Lower leg skin (tissue), 3 donors: ENCODE measurements at regions not wholly inside any gene's neighbourhood (a gene's known extent, or its start where the extent isn't known, plus 50 kb on each side); places are given as distances from the start of the nearest gene placed in this dataset.

ENCODE experiments used
- POLR2A ChIP-seq, 2 donors: fragments of 450-650 bp; IDR thresholded peaks; one replicate each; pipeline ENCODE4 v1.6.1; 2016 to 2017; ENCODE audit warnings: antibody characterized with exemption in 2 of 2, mild to moderate bottlenecking in 1 of 2, moderate library complexity in 1 of 2
- TF ChIP-seq, protein P1 (sequence below), 3 donors: fragments of 450-650 bp; IDR thresholded peaks; one replicate each; pipeline ENCODE4 v1.5.1; 2016; ENCODE audit warnings: antibody characterized with exemption in 3 of 3, mild to moderate bottlenecking in 3 of 3, moderate library complexity in 2 of 3

GRCh38 chr4:26013629-26014028, 99.6 kb downstream of the SMIM20 start:
- TF ChIP-seq, protein P1, sequence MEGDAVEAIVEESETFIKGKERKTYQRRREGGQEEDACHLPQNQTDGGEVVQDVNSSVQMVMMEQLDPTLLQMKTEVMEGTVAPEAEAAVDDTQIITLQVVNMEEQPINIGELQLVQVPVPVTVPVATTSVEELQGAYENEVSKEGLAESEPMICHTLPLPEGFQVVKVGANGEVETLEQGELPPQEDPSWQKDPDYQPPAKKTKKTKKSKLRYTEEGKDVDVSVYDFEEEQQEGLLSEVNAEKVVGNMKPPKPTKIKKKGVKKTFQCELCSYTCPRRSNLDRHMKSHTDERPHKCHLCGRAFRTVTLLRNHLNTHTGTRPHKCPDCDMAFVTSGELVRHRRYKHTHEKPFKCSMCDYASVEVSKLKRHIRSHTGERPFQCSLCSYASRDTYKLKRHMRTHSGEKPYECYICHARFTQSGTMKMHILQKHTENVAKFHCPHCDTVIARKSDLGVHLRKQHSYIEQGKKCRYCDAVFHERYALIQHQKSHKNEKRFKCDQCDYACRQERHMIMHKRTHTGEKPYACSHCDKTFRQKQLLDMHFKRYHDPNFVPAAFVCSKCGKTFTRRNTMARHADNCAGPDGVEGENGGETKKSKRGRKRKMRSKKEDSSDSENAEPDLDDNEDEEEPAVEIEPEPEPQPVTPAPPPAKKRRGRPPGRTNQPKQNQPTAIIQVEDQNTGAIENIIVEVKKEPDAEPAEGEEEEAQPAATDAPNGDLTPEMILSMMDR (IDR thresholded peaks at IDR 0.05) = no peak
- no peak for TF ChIP-seq POLR2A (IDR thresholded peaks at IDR 0.05)
